H1 (cell line): ENCODE measurements at regions not wholly inside any gene's neighbourhood (a gene's known extent, or its start where the extent isn't known, plus 50 kb on each side); places are given as distances from the start of the nearest gene placed in this dataset.

Source experiments
- CTCF ChIA-PET: fragments of 300-600 bp; sonication (Branson Sonifier 250); formaldehyde crosslinking; loops from one replicate; lab custom pipeline; 2021; ENCODE audit not compliant: partially characterized antibody; lab: Charles Lee
- POLR2A ChIA-PET: fragments of 300-600 bp; sonication (Branson Sonifier 250); formaldehyde crosslinking; loops from one replicate; lab custom pipeline; 2021; ENCODE audit warnings: inconsistent platforms; ENCODE audit not compliant: partially characterized antibody; lab: Charles Lee
- DNase-seq, 2 experiments: peaks; one replicate each; pipeline versions ENCODE4 v3.0.0 to v3.0.0-alpha.2; 2010 to 2022; ENCODE audit warnings: low spot score in 2 of 2, low read depth in 1 of 2, mixed read lengths in 1 of 2
- FAIRE-seq: peaks from 2 replicates; lab custom pipeline; 2011; peaks lifted over from hg19 to GRCh38; lab: Jason Lieb, UNC
- H2AFZ ChIP-seq: 2 replicates; pipeline ENCODE4 v1.8.1; 2012; ENCODE audit warnings: low read length, inconsistent platforms
- H2AK5ac ChIP-seq: 2 replicates; pipeline ENCODE4 v1.6.1; 2013; ENCODE audit warnings: low read depth, low read length
- H2BK120ac ChIP-seq: replicated peaks from 2 replicates; pipeline ENCODE3; 2013; ENCODE audit warnings: low read depth, low read length, inconsistent platforms
- H2BK12ac ChIP-seq: 2 replicates; pipeline ENCODE4 v1.6.1; 2013; ENCODE audit warnings: low read depth, low read length
- H2BK15ac ChIP-seq: 2 replicates; pipeline ENCODE4 v1.6.1; 2013; ENCODE audit warnings: low read length
- H2BK20ac ChIP-seq: 2 replicates; pipeline ENCODE4 v1.6.1; 2013; ENCODE audit warnings: low read length
- H2BK5ac ChIP-seq: 2 replicates; pipeline ENCODE4 v1.6.1; 2013; ENCODE audit warnings: low read depth, low read length
- H3K14ac ChIP-seq: 2 replicates; pipeline ENCODE4 v1.6.1; 2013; ENCODE audit warnings: inconsistent platforms; ENCODE audit not compliant: insufficient read length
- H3K18ac ChIP-seq: 2 replicates; pipeline ENCODE4 v1.6.1; 2013; ENCODE audit warnings: low read length; ENCODE audit errors: extremely low read depth
- H3K23ac ChIP-seq: 2 replicates; pipeline ENCODE4 v1.6.1; 2013; ENCODE audit warnings: inconsistent platforms; ENCODE audit not compliant: insufficient read length
- H3K23me2 ChIP-seq: 2 replicates; pipeline ENCODE4 v1.6.1; 2013; ENCODE audit warnings: low read depth, low read length
- H3K27ac ChIP-seq: 2 replicates; pipeline ENCODE4 v1.6.1; 2011; ENCODE audit warnings: low read depth, low read length, inconsistent platforms
- H3K27me3 ChIP-seq, 4 experiments: replicated peaks in 1 of 4; 1 replicate in 1 of 4; 2 replicates in 3 of 4; pipeline versions ENCODE4 v1.6.1 to v1.8.1; 2011 to 2013; ENCODE audit warnings: low read length in 3 of 4, mild to moderate bottlenecking in 3 of 4, inconsistent platforms in 2 of 4, mixed read lengths in 2 of 4, moderate library complexity in 1 of 4; ENCODE audit not compliant: control insufficient read depth in 3 of 4, insufficient read depth in 3 of 4; ENCODE audit errors: extremely low read depth in 1 of 4
- H3K36me3 ChIP-seq, 4 experiments: 2 replicates each; pipeline versions ENCODE4 v1.6.1 to v1.8.1; 2011 to 2013; ENCODE audit warnings: mild to moderate bottlenecking in 4 of 4, low read length in 3 of 4, moderate library complexity in 2 of 4, control low read depth in 1 of 4, inconsistent platforms in 1 of 4; ENCODE audit not compliant: insufficient read depth in 4 of 4, control insufficient read depth in 2 of 4
- H3K4ac ChIP-seq: replicated peaks from 2 replicates; pipeline ENCODE3; 2013; ENCODE audit warnings: low read length, low read depth, mixed read lengths, inconsistent platforms; ENCODE audit not compliant: insufficient read length
- H3K4me1 ChIP-seq, 4 experiments: replicated peaks in 1 of 4; 1 replicate in 1 of 4; 2 replicates in 3 of 4; pipeline versions ENCODE4 v1.6.1 to v1.8.1; 2011 to 2013; ENCODE audit warnings: low read length in 3 of 4, inconsistent platforms in 2 of 4, mixed read lengths in 1 of 4; ENCODE audit not compliant: insufficient read depth in 4 of 4, control insufficient read depth in 3 of 4
- H3K4me2 ChIP-seq, 2 experiments: 2 replicates each; pipeline versions ENCODE4 v1.6.1 to v1.8.1; 2011 to 2013; ENCODE audit warnings: low read depth in 2 of 2, low read length in 2 of 2, control low read depth in 1 of 2, inconsistent platforms in 1 of 2, mild to moderate bottlenecking in 1 of 2; ENCODE audit not compliant: insufficient read depth in 1 of 2
- H3K4me3 ChIP-seq, 4 experiments: fragments of 200-600, 300-600 bp in 1 of 4; sonication (generic), shearing (Covaris generic), sonication (Bioruptor Twin) in 1 of 4; 2 replicates each; pipeline versions ENCODE4 v1.5.1 to v1.8.1; 2011 to 2016; ENCODE audit warnings: low read length in 4 of 4, low read depth in 3 of 4, control low read depth in 2 of 4, inconsistent platforms in 2 of 4, mild to moderate bottlenecking in 2 of 4, mixed read lengths in 1 of 4, moderate library complexity in 1 of 4; ENCODE audit not compliant: insufficient read depth in 2 of 4; ENCODE audit errors: extremely low read depth in 1 of 4
- H3K56ac ChIP-seq: replicated peaks from 2 replicates; pipeline ENCODE3; 2013; ENCODE audit warnings: low read depth, mild to moderate bottlenecking, mixed read lengths, low read length, inconsistent platforms; ENCODE audit not compliant: insufficient read length
- H3K79me1 ChIP-seq: 2 replicates; pipeline ENCODE4 v1.6.1; 2013; ENCODE audit warnings: low read depth, low read length, control low read depth
- H3K79me2 ChIP-seq, 2 experiments: 2 replicates each; pipeline versions ENCODE4 v1.6.1 to v1.8.1; 2012 to 2013; ENCODE audit warnings: low read length in 2 of 2, mild to moderate bottlenecking in 2 of 2, inconsistent platforms in 1 of 2; ENCODE audit not compliant: insufficient read depth in 2 of 2, control insufficient read depth in 1 of 2
- H3K9ac ChIP-seq, 4 experiments: replicated peaks in 1 of 4; 1 replicate in 1 of 4; 2 replicates in 3 of 4; pipeline versions ENCODE4 v1.6.1 to v1.8.1; 2011 to 2013; ENCODE audit warnings: low read depth in 3 of 4, low read length in 3 of 4, control low read depth in 2 of 4, mild to moderate bottlenecking in 2 of 4, moderate library complexity in 2 of 4, inconsistent platforms in 1 of 4; ENCODE audit errors: extremely low read depth in 1 of 4
- H3K9me3 ChIP-seq, 2 experiments: 2 replicates each; pipeline versions ENCODE4 v1.6.1 to v1.8.1; 2012 to 2013; ENCODE audit warnings: mild to moderate bottlenecking in 2 of 2, moderate library complexity in 2 of 2, control low read depth in 1 of 2, inconsistent platforms in 1 of 2, low read depth in 1 of 2, low read length in 1 of 2, mixed read lengths in 1 of 2; ENCODE audit not compliant: insufficient read depth in 2 of 2
- H4K20me1 ChIP-seq, 2 experiments: replicated peaks in 1 of 2; 2 replicates each; pipeline versions ENCODE3 to v1.8.1; 2011 to 2013; ENCODE audit warnings: inconsistent platforms in 2 of 2, low read length in 2 of 2, mild to moderate bottlenecking in 1 of 2; ENCODE audit not compliant: insufficient read depth in 2 of 2, control insufficient read depth in 1 of 2
- H4K5ac ChIP-seq: 2 replicates; pipeline ENCODE4 v1.6.1; 2013; ENCODE audit warnings: low read length, low read depth, mixed read lengths, inconsistent platforms; ENCODE audit not compliant: insufficient read length
- H4K8ac ChIP-seq: 2 replicates; pipeline ENCODE4 v1.8.0; 2013; ENCODE audit warnings: mild to moderate bottlenecking, moderate library complexity, low read length, inconsistent platforms; ENCODE audit not compliant: insufficient read depth; ENCODE audit errors: extremely low read depth
- H4K91ac ChIP-seq: replicated peaks from 2 replicates; pipeline ENCODE3; 2013; ENCODE audit warnings: low read length, mixed read lengths, inconsistent platforms; ENCODE audit not compliant: insufficient read length
- CTBP2 ChIP-seq: IDR thresholded peaks from 2 replicates; pipeline ENCODE4 v1.7.0; 2011; ENCODE audit warnings: borderline replicate concordance, mild to moderate bottlenecking, moderate library complexity, mixed read lengths, low read length; ENCODE audit not compliant: insufficient read depth, insufficient read length
- CTCF ChIP-seq, 3 experiments: IDR thresholded peaks; 1 replicate in 2 of 3; 2 replicates in 1 of 3; pipeline versions ENCODE4 v1.5.1 to v1.6.1; 2011; ENCODE audit warnings: low read length in 3 of 3, mild to moderate bottlenecking in 3 of 3, inconsistent platforms in 2 of 3, low read depth in 1 of 3, moderate library complexity in 1 of 3; ENCODE audit not compliant: insufficient read depth in 1 of 3; ENCODE audit errors: control extremely low read depth in 1 of 3
- FOSL1 ChIP-seq: IDR thresholded peaks from 2 replicates; pipeline ENCODE4 v1.6.1; 2011; ENCODE audit warnings: mild to moderate bottlenecking, low read depth, low read length, moderate library complexity; ENCODE audit not compliant: insufficient read depth
- JUND ChIP-seq: IDR thresholded peaks from 2 replicates; pipeline ENCODE4 v1.6.1; 2011; ENCODE audit warnings: mild to moderate bottlenecking, improper control_type of control experiment, low read length
- NANOG ChIP-seq: IDR thresholded peaks from 2 replicates; pipeline ENCODE4 v1.6.1; 2011; ENCODE audit warnings: low read length, low read depth, mild to moderate bottlenecking, inconsistent platforms; ENCODE audit not compliant: insufficient read depth, poor library complexity, severe bottlenecking
- PHF8 ChIP-seq: fragments of 200-600 bp; sonication (generic); conservative IDR thresholded peaks from 2 replicates; pipeline ENCODE4 v1.7.1; 2012; ENCODE audit warnings: low read depth, mild to moderate bottlenecking, inconsistent platforms, low read length, moderate library complexity
- POLR2A ChIP-seq, 2 experiments: IDR thresholded peaks; 1 replicate in 1 of 2; 2 replicates in 1 of 2; pipeline ENCODE4 v1.6.1; 2011; ENCODE audit warnings: low read depth in 2 of 2, low read length in 2 of 2, mild to moderate bottlenecking in 2 of 2; ENCODE audit errors: control extremely low read depth in 1 of 2
- SP1 ChIP-seq: IDR thresholded peaks from 2 replicates; pipeline ENCODE4 v1.6.1; 2011; ENCODE audit warnings: low read depth, low read length
- TAF1 ChIP-seq: IDR thresholded peaks from 2 replicates; pipeline ENCODE4 v1.6.1; 2011; ENCODE audit warnings: mild to moderate bottlenecking, low read depth, low read length
- TBP ChIP-seq: IDR thresholded peaks from 2 replicates; pipeline ENCODE4 v1.6.1; 2011; ENCODE audit warnings: low read depth, low read length, improper control_type of control experiment
- TCF12 ChIP-seq: IDR thresholded peaks from 2 replicates; pipeline ENCODE4 v1.6.1; 2011; ENCODE audit warnings: low read depth, mild to moderate bottlenecking, low read length
- USF2 ChIP-seq: IDR thresholded peaks from 2 replicates; pipeline ENCODE4 v1.6.1; 2011; ENCODE audit warnings: low read length, improper control_type of control experiment
- WGBS, 2 experiments: shearing (Covaris generic) in 1 of 2; methylation state at CpG; one replicate each; pipeline versions ENCODE4 v1.1.6 to v1.1.7; 2013 to 2015; ENCODE audit warnings: low lambda C conversion rate in 2 of 2, mixed read lengths in 2 of 2, inconsistent platforms in 1 of 2, low coverage in 1 of 2, missing lambda C conversion rate in 1 of 2; ENCODE audit not compliant: insufficient replicate concordance in 2 of 2, insufficient coverage in 1 of 2, insufficient read length in 1 of 2; ENCODE audit errors: extremely low coverage in 1 of 2, missing lambda C conversion rate in 1 of 2; 5-methylcytosine and 5-hydroxymethylcytosine counted together

- no peak overlapping the region for H2BK15ac ChIP-seq
- no peak overlapping the region for H4K5ac ChIP-seq
- no peak overlapping the region for H3K4me3 ChIP-seq
- H3K23me2 ChIP-seq: no peaks in the 10 kb centered on the region
- no peaks in the 10 kb centered on the region for H3K79me1 ChIP-seq
- H3K79me2 ChIP-seq: no peaks in the 10 kb centered on the region
- no peak overlapping the region for H4K91ac ChIP-seq
- no peak overlapping the region for H3K9ac ChIP-seq
- no peak overlapping the region for H3K4me2 ChIP-seq
- no peak overlapping the region for H2AK5ac ChIP-seq
- H3K36me3 ChIP-seq: no peaks in the 10 kb centered on the region
- no peak for DNase-seq
- H2BK20ac ChIP-seq: no peak overlapping the region
- no peak overlapping the region for H2AFZ ChIP-seq
- H3K14ac ChIP-seq: no peak overlapping the region
- no peak overlapping the region for H4K8ac ChIP-seq
- no peak overlapping the region for H3K56ac ChIP-seq
- H3K4me1 ChIP-seq: no peaks in the 10 kb centered on the region
- H3K18ac ChIP-seq: no peak overlapping the region
- H2BK5ac ChIP-seq: no peak overlapping the region
- no peak overlapping the region for H3K23ac ChIP-seq
- no peaks in the 10 kb centered on the region for H3K27me3 ChIP-seq
- peaks cover 0 to 2% of the 10 kb centered on the region in 2 experiments; a peak in 1 of 4 replicates for H3K9me3 ChIP-seq
- no peak overlapping the region for H3K27ac ChIP-seq
- no peak for FAIRE-seq
- WGBS, 2 experiments: 88% methylated on average over 1 of the region's 1 CpG; no CpG with 5 or more reads in 1 of the 2 experiments
- ChIA-PET POLR2A (no interaction called here), CTCF (interaction anchor here (1.2 kb wide), 1 partner anchor 274 kb away, joined by 3 read pairs; no protein-coding TSS in a partner anchor)
- no peak overlapping the region for H2BK120ac ChIP-seq
- no peak overlapping the region for H2BK12ac ChIP-seq
- H4K20me1 ChIP-seq: no peaks in the 10 kb centered on the region
- no peak overlapping the region for H3K4ac ChIP-seq
- no peak for TF ChIP-seq TBP
- TF ChIP-seq CTBP2: no peak
- no peak for TF ChIP-seq USF2
- no peak for TF ChIP-seq TCF12
- TF ChIP-seq POLR2A (IDR thresholded peaks at IDR 0.05; ENCODE audit: control extremely low read depth in 1 of 2, low read depth in 2 of 2, low read length in 2 of 2): no peak
- TF ChIP-seq NANOG: no peak
- peak in 1 of 3 experiments; percentile 9; a peak in 2 of 4 replicates for TF ChIP-seq CTCF (IDR thresholded peaks at IDR 0.05; ENCODE audit: control extremely low read depth in 1 of 3, insufficient read depth in 1 of 3, low read depth in 1 of 3, low read length in 3 of 3)
- TF ChIP-seq SP1: no peak
- TF ChIP-seq PHF8: no peak
- no peak for TF ChIP-seq JUND
- no peak for TF ChIP-seq TAF1
- TF ChIP-seq FOSL1: no peak
These were observed 377.1 kb upstream of the ISX start for GRCh38 chr22:34688825-34689224.
